ENCODE measurements at regions not wholly inside any gene's neighbourhood (a gene's known extent, or its start where the extent isn't known, plus 50 kb on each side); places are given as distances from the start of the nearest gene placed in this dataset.

GRCh38 chr7:26428571-26428970 lies 136.9 kb downstream of the SNX10 start:
- Histone ChIP-seq H3K9me3 (ENCODE audit: control insufficient read depth, insufficient read depth, low read length) (no peaks in the 10 kb centered on the region), H4K91ac (ENCODE audit: insufficient read depth, low read depth, low read length) (no peak overlapping the region), H4K5ac (ENCODE audit: low read depth, low read length) (no peak overlapping the region), H2BK5ac (ENCODE audit: low read depth, low read length, poor library complexity, severe bottlenecking) (no peak overlapping the region), H2BK20ac (ENCODE audit: low read depth, low read length) (no peak overlapping the region), H2AK5ac (ENCODE audit: low read depth, low read length) (no peak overlapping the region), H3K18ac (ENCODE audit: low read depth, low read length) (no peak overlapping the region), H2AK9ac (replicated peaks; ENCODE audit: low read depth, low read length, poor library complexity) (no peak overlapping the region), H2BK15ac (ENCODE audit: low read depth, low read length) (no peak overlapping the region), H3K4me1 (ENCODE audit: control insufficient read depth, insufficient read depth, low read length) (no peaks in the 10 kb centered on the region), H4K20me1 (ENCODE audit: insufficient read depth, low read length) (no peaks in the 10 kb centered on the region), H3K79me1 (ENCODE audit: low read depth in 1 of 2, low read length in 2 of 2) (no peaks in the 10 kb centered on the region), H3K14ac (replicated peaks; ENCODE audit: low read depth, low read length) (no peak overlapping the region), H3K56ac (ENCODE audit: extremely low read depth, insufficient read depth, low read length) (no peak overlapping the region), H3K27me3 (ENCODE audit: control insufficient read depth, insufficient read depth, low read length) (no peaks in the 10 kb centered on the region), H3K4ac (ENCODE audit: low read depth, low read length) (no peak overlapping the region), H3K36me3 (ENCODE audit: control insufficient read depth, insufficient read depth, low read length) (no peaks in the 10 kb centered on the region), H3K9me1 (ENCODE audit: insufficient read depth, low read length) (no peaks in the 10 kb centered on the region), H4K8ac (ENCODE audit: low read depth in 2 of 2, low read length in 2 of 2) (no peak overlapping the region), H3K4me3 (ENCODE audit: insufficient read depth, low read depth, low read length) (no peak overlapping the region), H3K27ac (ENCODE audit: insufficient read depth, low read length) (no peak overlapping the region), H3K23ac (ENCODE audit: low read depth, low read length) (no peak overlapping the region), H2AFZ (replicated peaks; ENCODE audit: low read length, poor library complexity) (no peak overlapping the region), H2BK120ac (ENCODE audit: low read depth, low read length) (no peak overlapping the region), H3K9ac (ENCODE audit: low read depth, low read length) (no peak overlapping the region), H3K4me2 (ENCODE audit: low read depth, low read length) (no peak overlapping the region)
- intact Hi-C loops (cut with micrococcal nuclease): no loop called here
- ChIA-PET POLR2A (ENCODE audit: unreplicated experiment) (no interaction called here), CTCF (no interaction called here)
- no CpG with 5 or more reads among the region's 3 CpGs for WGBS, 2 experiments (ENCODE audit: extremely low coverage in 2 of 2, insufficient read length in 1 of 2)
- ATAC-seq (ENCODE audit: low read depth): no peak
- in situ Hi-C loops (cut with MboI; ENCODE audit: low sequenced_read_pairs): no loop called here
- no TSS peak for BruUV-seq (replicated peaks)
- dilution Hi-C loops (cut with HindIII; ENCODE audit: low sequenced_read_pairs, unreplicated experiment): no loop called here
- TF ChIP-seq ELK1 (IDR thresholded peaks at IDR 0.05; ENCODE audit: borderline replicate concordance, low read depth, low read length): no peak
- no peak for TF ChIP-seq MAFK (IDR thresholded peaks at IDR 0.05; ENCODE audit: low read depth, low read length)
- no peak for TF ChIP-seq CEBPB (IDR thresholded peaks at IDR 0.05; ENCODE audit: low read depth, low read length)
- no peak for TF ChIP-seq NFE2L2 (IDR thresholded peaks at IDR 0.05; ENCODE audit: low read depth, low read length)
- TF ChIP-seq RCOR1 (IDR thresholded peaks at IDR 0.05; ENCODE audit: insufficient replicate concordance, low read length): no peak
- no peak for TF ChIP-seq POLR2A (IDR thresholded peaks at IDR 0.05; ENCODE audit: low read depth, low read length)
- no peak for TF ChIP-seq USF2 (IDR thresholded peaks at IDR 0.05; ENCODE audit: low read depth, low read length)
- TF ChIP-seq SMC3 (IDR thresholded peaks at IDR 0.05; ENCODE audit: low read depth, low read length): no peak
- DNase-seq: no peak
